HUES48 (cell line): ENCODE measurements at regions not wholly inside any gene's neighbourhood (a gene's known extent, or its start where the extent isn't known, plus 50 kb on each side); places are given as distances from the start of the nearest gene placed in this dataset.

Experiments used
- H3K27ac ChIP-seq: one replicate; pipeline ENCODE4 v1.7.0; 2013; ENCODE audit warnings: low read depth, low read length, inconsistent platforms
- H3K27me3 ChIP-seq: 2 replicates; pipeline ENCODE4 v1.6.1; 2013; ENCODE audit warnings: mild to moderate bottlenecking, low read length; ENCODE audit not compliant: control insufficient read depth, insufficient read depth
- H3K36me3 ChIP-seq: 2 replicates; pipeline ENCODE4 v1.6.1; 2013; ENCODE audit warnings: low read length; ENCODE audit not compliant: control insufficient read depth, insufficient read depth
- H3K4me1 ChIP-seq: 2 replicates; pipeline ENCODE4 v1.6.1; 2013; ENCODE audit warnings: mild to moderate bottlenecking, low read length; ENCODE audit not compliant: control insufficient read depth, insufficient read depth
- H3K4me3 ChIP-seq: 2 replicates; pipeline ENCODE4 v1.5.1; 2013; ENCODE audit warnings: mild to moderate bottlenecking, low read depth, low read length
- H3K9ac ChIP-seq: 2 replicates; pipeline ENCODE4 v1.6.1; 2013; ENCODE audit warnings: mild to moderate bottlenecking, low read depth, low read length, moderate library complexity
- H3K9me3 ChIP-seq: 2 replicates; pipeline ENCODE4 v1.6.1; 2013; ENCODE audit warnings: low read length; ENCODE audit not compliant: control insufficient read depth, insufficient read depth

DNA sequence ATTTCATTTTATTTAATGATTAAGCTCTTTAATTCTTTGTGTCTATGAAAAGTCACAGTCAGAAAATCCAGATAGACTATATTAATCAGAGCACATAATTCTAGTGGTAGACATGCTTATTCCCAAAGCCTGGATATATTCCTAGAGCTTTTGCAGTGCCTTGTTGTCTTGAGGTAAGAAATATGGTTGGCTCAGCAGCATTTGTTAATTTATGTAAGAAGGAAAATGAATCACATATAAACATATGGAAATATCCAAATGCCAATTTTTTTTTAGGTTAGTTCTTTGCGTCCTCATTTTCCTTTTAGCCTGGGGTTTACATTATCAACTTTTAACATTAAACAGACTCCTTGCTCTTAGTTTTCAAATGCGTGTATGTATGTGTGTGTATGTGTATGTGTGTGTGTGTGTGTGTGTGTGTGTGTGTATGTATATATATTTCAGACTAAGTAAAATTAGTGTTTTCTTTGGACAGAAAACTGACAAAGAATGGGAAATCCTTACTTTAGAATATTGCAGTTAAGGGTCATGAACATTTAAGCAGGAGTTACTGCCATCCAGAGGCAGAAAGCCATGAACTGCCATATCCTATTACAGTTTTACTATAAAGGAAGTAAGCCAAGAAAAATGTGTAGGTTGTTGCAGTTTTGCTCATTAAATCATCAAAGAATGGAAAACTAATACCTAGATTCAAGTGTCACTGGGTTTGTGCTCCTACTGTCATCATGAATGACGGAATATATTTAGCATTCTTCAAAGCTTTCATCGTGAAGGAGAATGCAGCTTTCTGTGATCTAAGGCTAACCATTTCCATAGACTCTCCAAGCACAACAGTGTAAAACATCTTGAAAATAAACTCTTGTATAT, 477.1 kb upstream of the NR5A2 start:
- H3K4me3 ChIP-seq = no peak overlapping the region
- no peak overlapping the region for H3K9ac ChIP-seq
- no peak overlapping the region for H3K27ac ChIP-seq
- H3K9me3 ChIP-seq = no peaks in the 10 kb centered on the region
- H3K27me3 ChIP-seq = no peaks in the 10 kb centered on the region
- no peaks in the 10 kb centered on the region for H3K36me3 ChIP-seq
- H3K4me1 ChIP-seq = peaks cover 7% of the 10 kb centered on the region; the same call in 1 of the 2 replicates

DNA sequence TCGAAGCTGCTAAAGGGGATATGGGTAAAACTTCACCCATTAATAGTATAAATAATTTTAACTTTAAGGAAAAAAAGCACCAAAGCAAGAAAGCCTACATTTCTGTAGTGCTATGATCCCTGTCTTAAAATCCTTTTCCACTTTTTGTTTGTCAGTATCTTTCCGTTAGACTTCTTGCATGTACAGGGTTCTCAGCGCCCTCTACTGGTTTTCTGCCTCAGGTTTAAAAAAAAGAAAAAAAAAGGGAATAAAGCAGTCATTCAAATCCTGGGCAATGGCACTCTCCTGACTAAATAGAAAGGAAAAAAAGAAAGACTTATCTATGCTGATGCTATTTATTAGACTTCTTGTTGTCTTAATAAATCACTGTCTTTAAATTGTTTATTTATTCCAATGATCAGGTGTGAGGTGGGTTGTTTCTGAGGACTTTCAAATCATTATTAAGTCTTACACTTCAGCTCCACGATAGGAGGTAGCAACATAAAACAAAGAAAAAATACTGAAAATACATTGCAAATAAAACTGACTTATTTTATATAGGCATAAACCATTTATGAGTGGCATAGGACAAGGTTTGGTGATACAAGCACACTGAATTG, 475.4 kb upstream of the NR5A2 start:
- Histone ChIP-seq H3K27ac (no peak overlapping the region), H3K9me3 (no peaks in the 10 kb centered on the region), H3K36me3 (no peaks in the 10 kb centered on the region), H3K9ac (no peak overlapping the region), H3K27me3 (no peaks in the 10 kb centered on the region), H3K4me3 (no peak overlapping the region), H3K4me1 (peaks cover 7% of the 10 kb centered on the region; the same call in 1 of the 2 replicates)

DNA sequence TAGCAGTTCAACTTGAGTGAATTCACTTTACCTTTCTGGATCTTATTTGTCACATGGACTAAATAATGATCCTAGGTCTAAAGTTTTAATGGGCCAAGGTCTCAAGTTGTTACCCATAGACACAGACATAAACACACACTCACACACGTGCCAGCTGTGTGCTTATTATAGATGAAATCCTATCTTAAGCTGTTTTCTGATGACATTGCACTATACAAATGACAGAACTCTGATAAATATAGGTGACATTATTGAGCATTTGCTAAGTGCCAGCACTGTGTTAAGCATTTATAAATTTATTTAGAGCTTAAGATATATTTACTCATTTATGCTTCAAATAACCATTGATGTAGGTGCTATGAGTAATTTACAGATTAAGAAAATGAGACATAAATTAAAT, 474.4 kb upstream of the NR5A2 start:
- Histone ChIP-seq H3K27me3 (no peaks in the 10 kb centered on the region), H3K4me3 (no peak overlapping the region), H3K36me3 (no peaks in the 10 kb centered on the region), H3K9ac (no peak overlapping the region), H3K9me3 (no peaks in the 10 kb centered on the region), H3K4me1 (peaks cover 7% of the 10 kb centered on the region; the same call in 1 of the 2 replicates), H3K27ac (no peak overlapping the region)

DNA sequence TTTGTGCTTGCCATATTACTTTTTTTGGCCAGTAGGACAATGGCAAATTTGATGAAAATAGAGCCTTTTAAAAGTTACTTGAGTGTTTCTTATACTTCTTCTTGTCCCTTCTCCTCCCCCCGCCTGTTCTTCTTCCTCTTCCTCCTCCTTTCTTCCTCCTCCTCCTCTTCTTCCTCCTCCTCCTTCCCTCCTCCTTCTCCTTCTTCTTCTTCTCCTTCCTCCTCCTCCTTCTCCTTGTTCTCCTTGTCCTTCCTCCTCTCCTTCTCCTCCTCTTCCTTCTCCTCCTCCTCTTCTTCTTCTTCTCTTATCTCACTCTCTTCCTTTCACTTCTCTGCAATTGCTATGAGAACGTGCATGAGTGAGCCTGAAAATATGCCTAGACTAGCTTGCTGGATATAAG, 466.2 kb upstream of the NR5A2 start:
- Histone ChIP-seq H3K9me3 (no peaks in the 10 kb centered on the region), H3K4me3 (no peak overlapping the region), H3K27me3 (no peaks in the 10 kb centered on the region), H3K36me3 (no peaks in the 10 kb centered on the region), H3K27ac (no peak overlapping the region), H3K4me1 (no peaks in the 10 kb centered on the region), H3K9ac (no peak overlapping the region)

DNA sequence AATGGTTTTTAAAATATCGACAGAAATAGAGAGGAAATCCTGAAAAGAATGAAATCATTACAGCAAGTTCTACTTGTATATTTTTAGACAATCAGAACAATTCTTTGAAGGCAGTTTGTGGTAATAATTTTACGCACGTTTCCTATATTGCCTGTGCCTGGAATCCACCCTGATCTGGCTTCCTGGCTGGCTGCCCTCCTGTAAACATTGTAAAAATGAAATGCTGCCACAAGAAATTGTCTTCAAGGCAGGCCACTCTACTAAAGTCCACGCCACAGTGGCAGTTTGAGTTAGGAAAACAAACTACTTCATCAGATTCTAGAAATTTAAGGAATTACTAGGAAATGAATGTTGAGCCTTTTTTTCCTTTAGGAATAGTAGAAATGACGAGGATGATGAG, 454.5 kb upstream of the NR5A2 start:
- Histone ChIP-seq H3K9ac (no peak overlapping the region), H3K27ac (no peak overlapping the region), H3K4me3 (no peak overlapping the region)

DNA sequence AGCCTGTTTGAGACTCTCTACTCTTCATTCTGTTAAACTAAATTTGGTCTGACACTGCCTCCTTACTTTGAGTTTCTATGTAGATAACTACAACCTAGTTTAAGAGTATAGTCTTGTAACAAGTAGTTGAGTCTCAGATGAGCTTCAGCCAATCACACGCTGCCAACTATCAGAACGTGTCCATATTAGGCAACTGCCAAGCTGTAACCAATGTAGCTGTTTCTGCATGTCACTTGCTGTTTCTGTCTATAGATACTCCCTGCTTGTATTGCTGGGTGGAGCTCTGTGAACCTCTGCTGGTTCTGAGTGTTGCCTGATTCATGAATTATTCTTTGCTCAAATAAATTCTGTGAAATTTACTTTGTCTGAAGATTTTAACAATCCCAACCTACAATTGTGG, 452.6 kb upstream of the NR5A2 start:
- Histone ChIP-seq H3K27ac (no peak overlapping the region), H3K9ac (no peak overlapping the region), H3K36me3 (no peaks in the 10 kb centered on the region), H3K27me3 (no peaks in the 10 kb centered on the region), H3K4me3 (no peak overlapping the region), H3K9me3 (no peaks in the 10 kb centered on the region), H3K4me1 (no peaks in the 10 kb centered on the region)

More for the DNA sequence above, 454.5 kb upstream of the NR5A2 start:
- Histone ChIP-seq H3K36me3 (no peaks in the 10 kb centered on the region), H3K4me1 (no peaks in the 10 kb centered on the region), H3K27me3 (no peaks in the 10 kb centered on the region), H3K9me3 (no peaks in the 10 kb centered on the region)

DNA sequence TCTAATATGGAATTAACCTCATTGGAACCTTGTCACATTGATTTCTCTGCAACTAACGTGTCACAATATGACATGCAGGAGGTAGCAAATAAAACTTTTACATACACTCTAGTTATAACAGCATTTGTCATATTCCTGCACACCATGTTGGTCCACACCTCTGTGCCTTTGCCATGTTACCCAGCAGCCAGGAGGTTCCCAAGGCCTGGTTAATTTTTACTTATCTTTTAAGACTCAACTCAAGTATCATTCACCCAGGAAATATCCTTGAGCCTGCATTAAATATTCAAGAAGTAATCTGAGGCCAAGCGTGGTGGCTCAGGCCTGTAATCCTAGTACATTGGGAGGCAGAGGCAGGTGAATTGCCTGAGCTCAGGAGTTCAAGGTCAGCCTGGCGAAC, 447.2 kb upstream of the NR5A2 start:
- Histone ChIP-seq H3K27me3 (no peaks in the 10 kb centered on the region), H3K9me3 (no peaks in the 10 kb centered on the region), H3K4me3 (no peak overlapping the region)

DNA sequence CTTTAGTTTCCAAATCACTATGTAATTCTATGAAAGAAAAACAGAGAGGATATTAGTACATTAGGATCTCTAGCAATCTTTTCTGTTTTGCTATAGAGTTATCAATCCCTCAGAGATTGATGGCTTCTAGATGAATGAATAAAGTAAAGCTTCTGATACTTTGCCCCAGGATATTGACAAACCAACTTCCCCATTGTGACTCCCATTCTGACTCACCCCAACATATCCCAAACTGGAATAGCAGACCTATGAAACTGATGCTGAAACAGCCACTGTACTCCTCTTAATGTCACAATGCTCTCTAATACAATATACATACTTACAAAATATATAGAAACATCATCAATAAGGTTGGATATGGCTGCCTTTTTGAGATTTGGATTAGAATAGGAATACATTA, 442.1 kb upstream of the NR5A2 start:
- no peak overlapping the region for H3K27ac ChIP-seq
- H3K27me3 ChIP-seq = no peaks in the 10 kb centered on the region
- H3K9ac ChIP-seq = no peak overlapping the region
- H3K4me1 ChIP-seq = peaks cover 21% of the 10 kb centered on the region
- H3K4me3 ChIP-seq = no peak overlapping the region
- no peaks in the 10 kb centered on the region for H3K9me3 ChIP-seq
- H3K36me3 ChIP-seq = no peaks in the 10 kb centered on the region

More for the DNA sequence above, 447.2 kb upstream of the NR5A2 start:
- Histone ChIP-seq H3K4me1 (peaks cover 19% of the 10 kb centered on the region), H3K27ac (no peak overlapping the region), H3K36me3 (no peaks in the 10 kb centered on the region), H3K9ac (no peak overlapping the region)

DNA sequence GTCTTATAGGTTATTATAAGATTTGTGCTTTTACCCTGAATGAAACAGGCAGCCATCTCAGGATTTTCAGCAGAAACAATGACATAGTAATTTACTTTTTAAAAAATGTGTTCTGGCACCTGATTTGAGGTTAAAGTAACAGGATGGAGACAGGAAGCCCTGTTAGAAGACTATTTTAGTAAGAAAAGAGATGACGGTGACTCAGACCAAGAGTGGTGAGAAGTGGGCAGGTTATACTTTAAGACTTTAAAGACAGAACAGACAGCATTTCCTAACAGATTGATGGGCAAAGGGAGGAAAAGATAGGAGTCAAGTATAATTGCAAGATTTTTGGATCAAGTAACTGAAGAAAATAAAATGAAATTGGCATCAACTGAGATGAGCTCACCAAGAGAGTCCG, 436.8 kb upstream of the NR5A2 start:
- no peak overlapping the region for H3K27ac ChIP-seq
- H3K27me3 ChIP-seq = no peaks in the 10 kb centered on the region
- peaks cover 3% of the 10 kb centered on the region; the same call in 1 of the 2 replicates for H3K4me1 ChIP-seq
- H3K9me3 ChIP-seq = no peaks in the 10 kb centered on the region
- no peaks in the 10 kb centered on the region for H3K36me3 ChIP-seq
- H3K9ac ChIP-seq = no peak overlapping the region
- H3K4me3 ChIP-seq = no peak overlapping the region

DNA sequence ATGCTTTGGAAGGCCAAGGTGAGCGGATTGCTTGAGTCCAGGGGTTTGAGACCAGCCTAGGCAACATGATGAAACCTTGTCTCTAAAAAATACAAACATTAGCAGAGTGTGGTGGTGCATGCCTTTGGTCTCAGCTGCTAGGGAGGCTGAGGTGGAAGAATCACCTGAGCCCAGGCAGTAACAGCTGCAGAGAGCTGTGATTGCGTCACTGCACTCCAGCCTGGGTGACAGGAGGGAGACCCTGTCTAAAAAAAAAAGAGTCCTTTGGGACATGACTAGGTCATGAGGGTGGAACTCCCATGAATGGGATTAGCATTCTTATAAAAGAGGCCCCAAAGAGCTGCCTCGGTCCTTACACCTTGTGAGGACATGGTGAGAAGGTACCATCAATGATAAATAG, 436.0 kb upstream of the NR5A2 start:
- no peak overlapping the region for H3K9ac ChIP-seq
- H3K4me3 ChIP-seq = no peak overlapping the region
- no peaks in the 10 kb centered on the region for H3K9me3 ChIP-seq
- H3K27me3 ChIP-seq = no peaks in the 10 kb centered on the region
- H3K4me1 ChIP-seq = peaks cover 3% of the 10 kb centered on the region; the same call in 1 of the 2 replicates
- H3K27ac ChIP-seq = no peak overlapping the region
- no peaks in the 10 kb centered on the region for H3K36me3 ChIP-seq

DNA sequence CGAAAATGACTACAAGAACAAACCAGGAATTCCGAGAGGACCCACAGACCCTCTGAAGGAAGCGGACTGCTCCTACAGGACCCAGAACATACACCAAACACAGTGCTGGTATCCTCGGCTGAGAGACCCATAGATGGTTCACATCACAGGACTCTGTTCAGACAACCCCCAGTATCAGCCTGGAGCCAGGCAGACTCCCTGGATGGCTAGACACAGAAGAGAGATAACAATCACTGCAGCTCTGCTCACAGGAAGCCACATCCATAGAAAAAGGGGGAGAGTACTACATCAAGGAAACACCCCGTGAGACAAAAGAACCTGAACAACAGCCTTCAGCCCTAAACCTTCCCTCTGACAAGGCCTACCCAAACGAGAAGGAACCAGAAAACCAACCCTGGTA, 434.0 kb upstream of the NR5A2 start:
- H3K4me3 ChIP-seq = no peak overlapping the region
- no peak overlapping the region for H3K9ac ChIP-seq
- H3K36me3 ChIP-seq = no peaks in the 10 kb centered on the region
- no peaks in the 10 kb centered on the region for H3K9me3 ChIP-seq
- H3K27me3 ChIP-seq = no peaks in the 10 kb centered on the region
- H3K4me1 ChIP-seq = peaks cover 3% of the 10 kb centered on the region; the same call in 1 of the 2 replicates
- no peak overlapping the region for H3K27ac ChIP-seq
